IMR-90 (cell line): ENCODE measurements at regions not wholly inside any gene's neighbourhood (a gene's known extent, or its start where the extent isn't known, plus 50 kb on each side); places are given as distances from the start of the nearest gene placed in this dataset.

Experiments used
- ATAC-seq: fragments of 200-7000 bp; cut with Tn5 transposase; 2 replicates; pipeline ENCODE4 v1.9.1; 2020; ENCODE audit warnings: low read depth, mild to moderate bottlenecking, moderate library complexity
- BruUV-seq: library from RNA; stranded (reverse); fragments of 400-500 nt; replicated peaks from 2 replicates; lab custom pipeline; 2021; lab: Mats Ljungman, UMichigan
- CTCF ChIA-PET: fragments of 300-600 bp; formaldehyde crosslinking; extraction: SDS; loops from one replicate; lab custom pipeline; 2021; ENCODE audit warnings: antibody characterized with exemption; lab: Yijun Ruan, JAX
- POLR2A ChIA-PET: fragments of 300-600 bp; sonication (Branson Sonifier 250); formaldehyde crosslinking; loops from one replicate; lab custom pipeline; 2022; ENCODE audit warnings: antibody characterized with exemption; ENCODE audit not compliant: unreplicated experiment; lab: Charles Lee
- DNase-seq: peaks from one replicate; pipeline ENCODE4 v3.0.0; 2013
- H2AFZ ChIP-seq: replicated peaks from 2 replicates; pipeline ENCODE3; 2013; ENCODE audit warnings: low read length, mild to moderate bottlenecking; ENCODE audit not compliant: poor library complexity
- H2AK5ac ChIP-seq: 2 replicates; pipeline ENCODE4 v1.6.1; 2013; ENCODE audit warnings: low read depth, low read length, inconsistent platforms
- H2AK9ac ChIP-seq: replicated peaks from 2 replicates; pipeline ENCODE3; 2013; ENCODE audit warnings: mild to moderate bottlenecking, low read depth, low read length, moderate library complexity; ENCODE audit not compliant: poor library complexity
- H2BK120ac ChIP-seq: 2 replicates; pipeline ENCODE4 v1.6.1; 2013; ENCODE audit warnings: low read depth, low read length, inconsistent platforms
- H2BK15ac ChIP-seq: 3 replicates; pipeline ENCODE4 v1.6.1; 2013; ENCODE audit warnings: low read depth, low read length, inconsistent platforms
- H2BK20ac ChIP-seq: 2 replicates; pipeline ENCODE4 v1.6.1; 2013; ENCODE audit warnings: low read depth, mild to moderate bottlenecking, inconsistent platforms, low read length, moderate library complexity
- H2BK5ac ChIP-seq: 2 replicates; pipeline ENCODE4 v1.6.1; 2013; ENCODE audit warnings: mild to moderate bottlenecking, low read depth, low read length, inconsistent platforms; ENCODE audit not compliant: poor library complexity, severe bottlenecking
- H3K14ac ChIP-seq: replicated peaks from 2 replicates; pipeline ENCODE4 v1.6.1; 2013; ENCODE audit warnings: low read depth, low read length, inconsistent platforms
- H3K18ac ChIP-seq: 2 replicates; pipeline ENCODE4 v1.6.1; 2013; ENCODE audit warnings: low read depth, low read length, control low read depth
- H3K23ac ChIP-seq: 2 replicates; pipeline ENCODE4 v1.6.1; 2013; ENCODE audit warnings: low read depth, low read length, inconsistent platforms
- H3K27ac ChIP-seq: 2 replicates; pipeline ENCODE4 v1.5.1; 2013; ENCODE audit warnings: mild to moderate bottlenecking, control low read depth, low read length; ENCODE audit not compliant: insufficient read depth
- H3K27me3 ChIP-seq: 2 replicates; pipeline ENCODE4 v1.6.1; 2013; ENCODE audit warnings: low read length; ENCODE audit not compliant: control insufficient read depth, insufficient read depth
- H3K36me3 ChIP-seq: 2 replicates; pipeline ENCODE4 v1.6.1; 2013; ENCODE audit warnings: low read length, mixed read lengths; ENCODE audit not compliant: control insufficient read depth, insufficient read depth
- H3K4ac ChIP-seq: 2 replicates; pipeline ENCODE4 v1.6.1; 2013; ENCODE audit warnings: low read depth, low read length, inconsistent platforms
- H3K4me1 ChIP-seq: 2 replicates; pipeline ENCODE4 v1.6.1; 2013; ENCODE audit warnings: low read length, mixed read lengths; ENCODE audit not compliant: control insufficient read depth, insufficient read depth
- H3K4me2 ChIP-seq: 2 replicates; pipeline ENCODE4 v1.6.1; 2013; ENCODE audit warnings: low read depth, mild to moderate bottlenecking, control low read depth, low read length, moderate library complexity
- H3K4me3 ChIP-seq: 2 replicates; pipeline ENCODE4 v1.5.1; 2013; ENCODE audit warnings: low read depth, mild to moderate bottlenecking, control low read depth, low read length, moderate library complexity; ENCODE audit not compliant: insufficient read depth
- H3K56ac ChIP-seq: 2 replicates; pipeline ENCODE4 v1.6.1; 2013; ENCODE audit warnings: low read length, inconsistent platforms; ENCODE audit not compliant: insufficient read depth; ENCODE audit errors: extremely low read depth
- H3K79me1 ChIP-seq, 2 experiments: 2 replicates each; pipeline ENCODE4 v1.6.1; 2013; ENCODE audit warnings: low read length in 2 of 2, inconsistent platforms in 1 of 2, low read depth in 1 of 2
- H3K9ac ChIP-seq: 2 replicates; pipeline ENCODE4 v1.6.1; 2013; ENCODE audit warnings: low read depth, low read length, control low read depth
- H3K9me1 ChIP-seq: 2 replicates; pipeline ENCODE4 v1.6.1; 2013; ENCODE audit warnings: low read length, inconsistent platforms; ENCODE audit not compliant: insufficient read depth
- H3K9me3 ChIP-seq: 2 replicates; pipeline ENCODE4 v1.6.1; 2013; ENCODE audit warnings: low read length; ENCODE audit not compliant: control insufficient read depth, insufficient read depth
- H4K20me1 ChIP-seq: 2 replicates; pipeline ENCODE4 v1.6.1; 2013; ENCODE audit warnings: low read length, inconsistent platforms; ENCODE audit not compliant: insufficient read depth
- H4K5ac ChIP-seq: 2 replicates; pipeline ENCODE4 v1.6.1; 2013; ENCODE audit warnings: mild to moderate bottlenecking, low read depth, low read length, control low read depth
- H4K8ac ChIP-seq, 2 experiments: 2 replicates each; pipeline ENCODE4 v1.6.1; 2013; ENCODE audit warnings: low read depth in 2 of 2, low read length in 2 of 2, control low read depth in 1 of 2, inconsistent platforms in 1 of 2
- H4K91ac ChIP-seq: 2 replicates; pipeline ENCODE4 v1.6.1; 2013; ENCODE audit warnings: low read depth, low read length, inconsistent platforms; ENCODE audit not compliant: insufficient read depth
- BHLHE40 ChIP-seq: fragments of 150-350 bp; IDR thresholded peaks from 2 replicates; pipeline ENCODE4 v1.6.1; 2016; ENCODE audit warnings: mild to moderate bottlenecking, low read depth, low read length
- CTCF ChIP-seq: conservative IDR thresholded peaks from 2 replicates; pipeline ENCODE4 v1.5.1; 2012; ENCODE audit warnings: mild to moderate bottlenecking, low read depth, low read length, improper control_type of control experiment
- FOS ChIP-seq: fragments of 150-350 bp; IDR thresholded peaks from 2 replicates; pipeline ENCODE4 v1.6.1; 2016; ENCODE audit warnings: low read depth, low read length
- MAFK ChIP-seq: IDR thresholded peaks from 2 replicates; pipeline ENCODE4 v1.6.1; 2012; ENCODE audit warnings: low read depth, low read length, improper control_type of control experiment
- NFE2L2 ChIP-seq: fragments of 150-350 bp; IDR thresholded peaks from 2 replicates; pipeline ENCODE4 v1.6.1; 2016; ENCODE audit warnings: low read depth, mild to moderate bottlenecking, low read length
- POLR2A ChIP-seq: IDR thresholded peaks from 2 replicates; pipeline ENCODE4 v1.6.1; 2012; ENCODE audit warnings: mild to moderate bottlenecking, low read depth, low read length
- RAD21 ChIP-seq: IDR thresholded peaks from 2 replicates; pipeline ENCODE4 v1.6.1; 2012; ENCODE audit warnings: low read length, improper control_type of control experiment
- RCOR1 ChIP-seq: IDR thresholded peaks from 2 replicates; pipeline ENCODE4 v1.6.1; 2012; ENCODE audit warnings: mild to moderate bottlenecking, low read length, improper control_type of control experiment; ENCODE audit not compliant: insufficient replicate concordance
- RFX5 ChIP-seq: IDR thresholded peaks from 2 replicates; pipeline ENCODE4 v1.8.0; 2012; ENCODE audit warnings: low read depth, mild to moderate bottlenecking, low read length, moderate library complexity
- SMC3 ChIP-seq: fragments of 150-350 bp; IDR thresholded peaks from 2 replicates; pipeline ENCODE4 v1.6.1; 2016; ENCODE audit warnings: low read depth, mild to moderate bottlenecking, antibody characterized with exemption, low read length, moderate library complexity
- USF2 ChIP-seq: fragments of 150-350 bp; IDR thresholded peaks from 2 replicates; pipeline ENCODE4 v1.6.1; 2017; ENCODE audit warnings: mild to moderate bottlenecking, antibody characterized with exemption, low read length, low read depth
- WGBS, 2 experiments: methylation state at CpG; one replicate each; pipeline versions ENCODE4 v1.1.5 to v1.1.7; 2013; ENCODE audit warnings: missing lambda C conversion rate in 2 of 2; ENCODE audit not compliant: insufficient read length in 1 of 2; ENCODE audit errors: extremely low coverage in 2 of 2; 5-methylcytosine and 5-hydroxymethylcytosine counted together
- dilution Hi-C: fragments of 300-500 bp; cut with HindIII; formaldehyde crosslinking; loops from one replicate; pipeline ENCODE4 v1.14.3; 2018; ENCODE audit warnings: low sequenced_read_pairs; ENCODE audit not compliant: unreplicated experiment
- in situ Hi-C: fragments of 300-500 bp; cut with MboI; formaldehyde crosslinking; loops from 3 replicates; pipeline ENCODE4 v1.14.3; 2019; ENCODE audit warnings: low sequenced_read_pairs, inconsistent platforms, mixed read lengths
- intact Hi-C: fragments of 100-400 bp; cut with micrococcal nuclease; formaldehyde crosslinking; loops from 2 replicates; pipeline ENCODE4 v1.10.0; 2022

GRCh38 chr4:59685626-59686025 lies 1514.5 kb upstream of the ADGRL3 start:
- DNase-seq, result no peak
- Histone ChIP-seq H3K4me3 (no peak overlapping the region), H3K79me1 (no peaks in the 10 kb centered on the region), H2BK15ac (no peak overlapping the region), H2BK5ac (no peak overlapping the region), H2AFZ (no peak overlapping the region), H3K4ac (no peak overlapping the region), H3K18ac (no peak overlapping the region), H3K36me3 (no peaks in the 10 kb centered on the region), H4K8ac (no peak overlapping the region), H3K56ac (no peak overlapping the region), H2AK9ac (no peak overlapping the region), H2BK20ac (no peak overlapping the region), H4K5ac (no peak overlapping the region), H3K27me3 (no peaks in the 10 kb centered on the region), H3K14ac (no peak overlapping the region), H3K9me1 (no peaks in the 10 kb centered on the region), H3K9ac (no peak overlapping the region), H2AK5ac (no peak overlapping the region), H3K9me3 (no peaks in the 10 kb centered on the region), H3K27ac (no peak overlapping the region), H4K20me1 (no peaks in the 10 kb centered on the region), H4K91ac (no peak overlapping the region), H3K4me2 (no peak overlapping the region), H3K4me1 (no peaks in the 10 kb centered on the region), H3K23ac (no peak overlapping the region), H2BK120ac (no peak overlapping the region)
- no peak for ATAC-seq
- CTCF ChIA-PET, result no interaction called here
- WGBS, 2 experiments, result no CpG with 5 or more reads among the region's 1 CpG
- no TSS peak for BruUV-seq
- TF ChIP-seq SMC3 (no peak), FOS (no peak), RAD21 (no peak), RFX5 (no peak), NFE2L2 (no peak), CTCF (no peak), USF2 (no peak), BHLHE40 (no peak), RCOR1 (no peak), POLR2A (no peak), MAFK (no peak)
- intact Hi-C loops, result no loop called here
- in situ Hi-C loops, result no loop called here
- POLR2A ChIA-PET, result no interaction called here
- dilution Hi-C loops, result no loop called here
